Neural cell (in vitro differentiated cells): ENCODE measurements at regions not wholly inside any gene's neighbourhood (a gene's known extent, or its start where the extent isn't known, plus 50 kb on each side); places are given as distances from the start of the nearest gene placed in this dataset.

Source experiments
- H2AFZ ChIP-seq: fragments of 200-600, 300-800 bp; sonication (generic), shearing (Covaris generic); 2 replicates; pipeline ENCODE4 v1.6.0; 2014; ENCODE audit warnings: low read depth, mild to moderate bottlenecking, antibody characterized with exemption, low read length, moderate library complexity
- H3F3A ChIP-seq: fragments of 200-600 bp; shearing (Covaris generic); 2 replicates; pipeline ENCODE4 v1.6.1; 2016; ENCODE audit warnings: mild to moderate bottlenecking, moderate library complexity, mixed read lengths, antibody characterized with exemption, low read length; ENCODE audit not compliant: insufficient read depth, poor library complexity, severe bottlenecking
- H3K27ac ChIP-seq: fragments of 200-600, 300-800 bp; sonication (generic), shearing (Covaris generic); 2 replicates; pipeline ENCODE4 v1.5.1; 2014; ENCODE audit warnings: mild to moderate bottlenecking, low read length, moderate library complexity
- H3K27me3 ChIP-seq: fragments of 300-800, 200-600 bp; sonication (generic), shearing (Covaris generic); 2 replicates; pipeline ENCODE4 v1.6.0; 2014; ENCODE audit warnings: mild to moderate bottlenecking, low read depth, low read length, moderate library complexity; ENCODE audit not compliant: insufficient read depth
- H3K36me3 ChIP-seq: fragments of 300-800, 200-600 bp; sonication (generic), shearing (Covaris generic); 2 replicates; pipeline ENCODE4 v1.5.1; 2014; ENCODE audit warnings: mild to moderate bottlenecking, antibody characterized with exemption, low read length, moderate library complexity; ENCODE audit not compliant: insufficient read depth
- H3K4me2 ChIP-seq: fragments of 300-800, 200-600 bp; sonication (generic), shearing (Covaris generic); 2 replicates; pipeline ENCODE4 v1.6.0; 2014; ENCODE audit warnings: mild to moderate bottlenecking, low read length
- H3K4me3 ChIP-seq: fragments of 300-800, 200-600 bp; sonication (generic), shearing (Covaris generic); 2 replicates; pipeline ENCODE4 v1.5.1; 2014; ENCODE audit warnings: mild to moderate bottlenecking, low read length, moderate library complexity
- H3K79me2 ChIP-seq: fragments of 200-600 bp; shearing (Covaris generic); replicated peaks from 2 replicates; pipeline ENCODE4 v1.6.0; 2014; ENCODE audit warnings: mild to moderate bottlenecking, low read length, moderate library complexity; ENCODE audit not compliant: insufficient read depth
- H3K9ac ChIP-seq: fragments of 300-800, 200-600 bp; sonication (generic), shearing (Covaris generic); 2 replicates; pipeline ENCODE4 v1.6.1; 2016; ENCODE audit warnings: mild to moderate bottlenecking, low read length, mixed read lengths
- H3K9me2 ChIP-seq: fragments of 200-600 bp; shearing (Covaris generic); 2 replicates; pipeline ENCODE4 v1.6.1; 2016; ENCODE audit warnings: mild to moderate bottlenecking, low read length, mixed read lengths; ENCODE audit not compliant: insufficient read depth
- H3K9me3 ChIP-seq: fragments of 200-600, 300-800 bp; sonication (generic), shearing (Covaris generic); 2 replicates; pipeline ENCODE4 v1.6.1; 2016; ENCODE audit warnings: mild to moderate bottlenecking, mixed run types, low read length, moderate library complexity, mixed read lengths
- H4K20me1 ChIP-seq: fragments of 200-600 bp; shearing (Covaris generic); 2 replicates; pipeline ENCODE4 v1.6.1; 2016; ENCODE audit warnings: mild to moderate bottlenecking, mixed run types; ENCODE audit not compliant: insufficient read depth
- EP300 ChIP-seq: fragments of 450-650 bp; conservative IDR thresholded peaks from 2 replicates; pipeline ENCODE4 v1.6.1; 2014; ENCODE audit warnings: antibody characterized with exemption, mild to moderate bottlenecking, moderate library complexity; ENCODE audit not compliant: poor library complexity, severe bottlenecking
- EZH2 ChIP-seq: fragments of 200-600, 300-800 bp; shearing (Covaris generic), sonication (generic); IDR thresholded peaks from 2 replicates; pipeline ENCODE4 v1.6.1; 2014; ENCODE audit warnings: antibody characterized with exemption, low read length, borderline replicate concordance, mild to moderate bottlenecking; ENCODE audit not compliant: insufficient read depth, poor library complexity, severe bottlenecking
- MXI1 ChIP-seq: fragments of 450-650 bp; conservative IDR thresholded peaks from 2 replicates; pipeline ENCODE4 v1.6.1; 2014; ENCODE audit warnings: antibody characterized with exemption, mild to moderate bottlenecking; ENCODE audit not compliant: poor library complexity, severe bottlenecking
- POLR2AphosphoS5 ChIP-seq: IDR thresholded peaks from 2 replicates; pipeline ENCODE4 v1.6.1; 2012
- RAD21 ChIP-seq: fragments of 450-650 bp; conservative IDR thresholded peaks from 2 replicates; pipeline ENCODE4 v1.6.1; 2014; ENCODE audit warnings: antibody characterized with exemption, mild to moderate bottlenecking, moderate library complexity
- SMC3 ChIP-seq: fragments of 450-650 bp; conservative IDR thresholded peaks from 2 replicates; pipeline ENCODE4 v1.6.1; 2014; ENCODE audit warnings: antibody characterized with exemption, mild to moderate bottlenecking, moderate library complexity; ENCODE audit not compliant: poor library complexity
- TF ChIP-seq, protein P1 (sequence below): fragments of 450-650 bp; IDR thresholded peaks from 2 replicates; pipeline ENCODE4 v1.5.1; 2014; ENCODE audit warnings: antibody characterized with exemption, mild to moderate bottlenecking, moderate library complexity; ENCODE audit not compliant: poor library complexity, severe bottlenecking
- TF ChIP-seq, protein P2 (sequence below): IDR thresholded peaks from 2 replicates; pipeline ENCODE4 v1.6.1; 2012; ENCODE audit warnings: borderline replicate concordance

DNA sequence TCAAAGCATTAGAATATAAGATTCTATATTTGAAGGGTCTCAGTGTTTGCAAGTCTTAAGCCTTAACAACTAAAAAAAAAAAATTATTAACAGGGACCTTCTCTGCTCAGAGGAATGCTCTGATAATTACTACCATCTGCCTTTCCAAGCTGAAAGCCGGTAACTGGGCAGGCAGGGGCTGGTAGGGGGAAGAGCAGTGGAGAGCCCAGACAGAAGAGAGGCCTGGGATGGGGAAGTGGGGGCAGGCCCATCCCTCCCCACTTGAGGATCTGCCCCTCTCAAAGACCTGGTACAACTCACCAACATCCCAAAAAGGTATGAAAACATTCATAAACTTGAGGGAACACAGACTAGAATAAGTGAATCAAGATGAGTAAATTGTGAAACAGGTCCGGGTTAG is 113.9 kb downstream of the QDPR start:
- H3K9me3 ChIP-seq, result no peaks in the 10 kb centered on the region
- no peaks in the 10 kb centered on the region for H3K79me2 ChIP-seq
- TF ChIP-seq MXI1 (no peak), EP300 (no peak), SMC3 (no peak), POLR2AphosphoS5 (no peak), EZH2 (no peak), RAD21 (no peak)
- TF ChIP-seq, protein P1, sequence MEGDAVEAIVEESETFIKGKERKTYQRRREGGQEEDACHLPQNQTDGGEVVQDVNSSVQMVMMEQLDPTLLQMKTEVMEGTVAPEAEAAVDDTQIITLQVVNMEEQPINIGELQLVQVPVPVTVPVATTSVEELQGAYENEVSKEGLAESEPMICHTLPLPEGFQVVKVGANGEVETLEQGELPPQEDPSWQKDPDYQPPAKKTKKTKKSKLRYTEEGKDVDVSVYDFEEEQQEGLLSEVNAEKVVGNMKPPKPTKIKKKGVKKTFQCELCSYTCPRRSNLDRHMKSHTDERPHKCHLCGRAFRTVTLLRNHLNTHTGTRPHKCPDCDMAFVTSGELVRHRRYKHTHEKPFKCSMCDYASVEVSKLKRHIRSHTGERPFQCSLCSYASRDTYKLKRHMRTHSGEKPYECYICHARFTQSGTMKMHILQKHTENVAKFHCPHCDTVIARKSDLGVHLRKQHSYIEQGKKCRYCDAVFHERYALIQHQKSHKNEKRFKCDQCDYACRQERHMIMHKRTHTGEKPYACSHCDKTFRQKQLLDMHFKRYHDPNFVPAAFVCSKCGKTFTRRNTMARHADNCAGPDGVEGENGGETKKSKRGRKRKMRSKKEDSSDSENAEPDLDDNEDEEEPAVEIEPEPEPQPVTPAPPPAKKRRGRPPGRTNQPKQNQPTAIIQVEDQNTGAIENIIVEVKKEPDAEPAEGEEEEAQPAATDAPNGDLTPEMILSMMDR, result no peak
- TF ChIP-seq, protein P2, sequence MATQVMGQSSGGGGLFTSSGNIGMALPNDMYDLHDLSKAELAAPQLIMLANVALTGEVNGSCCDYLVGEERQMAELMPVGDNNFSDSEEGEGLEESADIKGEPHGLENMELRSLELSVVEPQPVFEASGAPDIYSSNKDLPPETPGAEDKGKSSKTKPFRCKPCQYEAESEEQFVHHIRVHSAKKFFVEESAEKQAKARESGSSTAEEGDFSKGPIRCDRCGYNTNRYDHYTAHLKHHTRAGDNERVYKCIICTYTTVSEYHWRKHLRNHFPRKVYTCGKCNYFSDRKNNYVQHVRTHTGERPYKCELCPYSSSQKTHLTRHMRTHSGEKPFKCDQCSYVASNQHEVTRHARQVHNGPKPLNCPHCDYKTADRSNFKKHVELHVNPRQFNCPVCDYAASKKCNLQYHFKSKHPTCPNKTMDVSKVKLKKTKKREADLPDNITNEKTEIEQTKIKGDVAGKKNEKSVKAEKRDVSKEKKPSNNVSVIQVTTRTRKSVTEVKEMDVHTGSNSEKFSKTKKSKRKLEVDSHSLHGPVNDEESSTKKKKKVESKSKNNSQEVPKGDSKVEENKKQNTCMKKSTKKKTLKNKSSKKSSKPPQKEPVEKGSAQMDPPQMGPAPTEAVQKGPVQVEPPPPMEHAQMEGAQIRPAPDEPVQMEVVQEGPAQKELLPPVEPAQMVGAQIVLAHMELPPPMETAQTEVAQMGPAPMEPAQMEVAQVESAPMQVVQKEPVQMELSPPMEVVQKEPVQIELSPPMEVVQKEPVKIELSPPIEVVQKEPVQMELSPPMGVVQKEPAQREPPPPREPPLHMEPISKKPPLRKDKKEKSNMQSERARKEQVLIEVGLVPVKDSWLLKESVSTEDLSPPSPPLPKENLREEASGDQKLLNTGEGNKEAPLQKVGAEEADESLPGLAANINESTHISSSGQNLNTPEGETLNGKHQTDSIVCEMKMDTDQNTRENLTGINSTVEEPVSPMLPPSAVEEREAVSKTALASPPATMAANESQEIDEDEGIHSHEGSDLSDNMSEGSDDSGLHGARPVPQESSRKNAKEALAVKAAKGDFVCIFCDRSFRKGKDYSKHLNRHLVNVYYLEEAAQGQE, result no peak
- no peak overlapping the region for H3K27ac ChIP-seq
- no peaks in the 10 kb centered on the region for H3F3A ChIP-seq
- H3K4me3 ChIP-seq, result no peak overlapping the region
- H3K9ac ChIP-seq, result no peak overlapping the region
- no peaks in the 10 kb centered on the region for H3K27me3 ChIP-seq
- H2AFZ ChIP-seq, result no peak overlapping the region
- H3K9me2 ChIP-seq, result no peaks in the 10 kb centered on the region
- H4K20me1 ChIP-seq, result no peaks in the 10 kb centered on the region
- no peak overlapping the region for H3K4me2 ChIP-seq
- no peaks in the 10 kb centered on the region for H3K36me3 ChIP-seq

DNA sequence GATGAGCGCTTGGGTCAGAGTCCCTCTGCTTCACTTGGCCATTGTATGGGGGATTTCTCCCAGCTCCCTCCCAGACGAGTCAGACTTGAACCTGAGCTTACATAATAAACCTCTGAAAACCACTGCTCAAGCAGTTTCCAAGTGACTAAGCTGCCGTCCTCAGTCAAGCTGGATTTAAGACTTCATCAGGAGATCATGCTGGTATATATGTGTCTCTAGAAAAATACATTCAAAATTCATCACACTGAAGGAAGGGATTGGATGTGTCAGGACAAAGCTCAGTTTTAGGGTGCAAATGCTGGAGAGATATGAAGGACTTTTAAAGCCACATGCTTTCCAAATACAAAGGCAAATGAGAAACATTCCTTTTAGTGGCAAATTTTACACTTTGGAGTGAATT is 114.3 kb downstream of the QDPR start:
- no peak overlapping the region for H3K27ac ChIP-seq
- no peaks in the 10 kb centered on the region for H3K79me2 ChIP-seq
- no peaks in the 10 kb centered on the region for H3F3A ChIP-seq
- H3K9me2 ChIP-seq, result no peaks in the 10 kb centered on the region
- H3K27me3 ChIP-seq, result no peaks in the 10 kb centered on the region
- H3K9ac ChIP-seq, result no peak overlapping the region
- no peak overlapping the region for H3K4me2 ChIP-seq
- H3K4me3 ChIP-seq, result no peak overlapping the region
- no peaks in the 10 kb centered on the region for H3K36me3 ChIP-seq
- TF ChIP-seq SMC3 (no peak), EZH2 (no peak), RAD21 (no peak), EP300 (no peak), POLR2AphosphoS5 (no peak)
- TF ChIP-seq, protein P2, result no peak
- H3K9me3 ChIP-seq, result no peaks in the 10 kb centered on the region
- no peak overlapping the region for H2AFZ ChIP-seq
- H4K20me1 ChIP-seq, result no peaks in the 10 kb centered on the region
